HG03280 (cell line): ENCODE measurements at regions not wholly inside any gene's neighbourhood (a gene's known extent, or its start where the extent isn't known, plus 50 kb on each side); places are given as distances from the start of the nearest gene placed in this dataset.
"Not testable (repeated sequence)": the region's sequence is repeated elsewhere in the genome, so short reads cannot be mapped to it uniquely, and the experiment has no call there.

ENCODE experiments used
- ATAC-seq: cut with Tn5 transposase; IDR thresholded peaks from one replicate; pipeline ENCODE4 v1.9.1; 2021; ENCODE audit warnings: mild to moderate bottlenecking, moderate library complexity; ENCODE audit not compliant: unreplicated experiment

GRCh38 chr10:2924431-2924830 lies 142.9 kb upstream of the PFKP start:
- ATAC-seq, result no peak

GRCh38 chr10:2921956-2922680 lies 145.2 kb upstream of the PFKP start:
- no peak for ATAC-seq

GRCh38 chr10:2920637-2921036 lies 146.7 kb upstream of the PFKP start:
- no peak for ATAC-seq

GRCh38 chr10:2920168-2920567 lies 147.2 kb upstream of the PFKP start:
- no peak for ATAC-seq

GRCh38 chr10:2919016-2919415 lies 148.3 kb upstream of the PFKP start:
- ATAC-seq, result no peak

GRCh38 chr10:2918489-2918888 lies 148.9 kb upstream of the PFKP start:
- ATAC-seq, result no peak

- no peak for ATAC-seq
Observed at GRCh38 chr10:2917926-2918325, 149.4 kb upstream of the PFKP start.

GRCh38 chr10:2915412-2915811 lies 151.9 kb upstream of the PFKP start:
- no peak for ATAC-seq

GRCh38 chr10:2914741-2915140 lies 152.6 kb upstream of the PFKP start:
- ATAC-seq, result no peak

GRCh38 chr10:2913474-2913873 lies 153.9 kb upstream of the PFKP start:
- no peak for ATAC-seq

GRCh38 chr10:2910656-2911055 lies 156.7 kb upstream of the PFKP start:
- no peak for ATAC-seq

- ATAC-seq, result no peak
Observed at GRCh38 chr10:2909921-2910320, 157.4 kb upstream of the PFKP start.

GRCh38 chr10:2908851-2909630 lies 158.3 kb upstream of the PFKP start:
- ATAC-seq, result no peak

- no peak for ATAC-seq
Observed at GRCh38 chr10:2906974-2907373, 160.4 kb upstream of the PFKP start.

- ATAC-seq, result no peak
Observed at GRCh38 chr10:2905851-2906250, 161.5 kb upstream of the PFKP start.

GRCh38 chr10:2900530-2900929 lies 166.8 kb upstream of the PFKP start:
- no peak for ATAC-seq

GRCh38 chr10:2899246-2899951 lies 167.9 kb upstream of the PFKP start:
- no peak for ATAC-seq

GRCh38 chr10:2898509-2898860 lies 168.9 kb upstream of the PFKP start:
- ATAC-seq, result no peak

GRCh38 chr10:2897619-2898508 lies 169.5 kb upstream of the PFKP start:
- no peak for ATAC-seq

- ATAC-seq, result not testable (repeated sequence)
Observed at GRCh38 chr10:2896334-2896733, 171.0 kb upstream of the PFKP start.
